ENCODE measurements at regions not wholly inside any gene's neighbourhood (a gene's known extent, or its start where the extent isn't known, plus 50 kb on each side); places are given as distances from the start of the nearest gene placed in this dataset.

DNA sequence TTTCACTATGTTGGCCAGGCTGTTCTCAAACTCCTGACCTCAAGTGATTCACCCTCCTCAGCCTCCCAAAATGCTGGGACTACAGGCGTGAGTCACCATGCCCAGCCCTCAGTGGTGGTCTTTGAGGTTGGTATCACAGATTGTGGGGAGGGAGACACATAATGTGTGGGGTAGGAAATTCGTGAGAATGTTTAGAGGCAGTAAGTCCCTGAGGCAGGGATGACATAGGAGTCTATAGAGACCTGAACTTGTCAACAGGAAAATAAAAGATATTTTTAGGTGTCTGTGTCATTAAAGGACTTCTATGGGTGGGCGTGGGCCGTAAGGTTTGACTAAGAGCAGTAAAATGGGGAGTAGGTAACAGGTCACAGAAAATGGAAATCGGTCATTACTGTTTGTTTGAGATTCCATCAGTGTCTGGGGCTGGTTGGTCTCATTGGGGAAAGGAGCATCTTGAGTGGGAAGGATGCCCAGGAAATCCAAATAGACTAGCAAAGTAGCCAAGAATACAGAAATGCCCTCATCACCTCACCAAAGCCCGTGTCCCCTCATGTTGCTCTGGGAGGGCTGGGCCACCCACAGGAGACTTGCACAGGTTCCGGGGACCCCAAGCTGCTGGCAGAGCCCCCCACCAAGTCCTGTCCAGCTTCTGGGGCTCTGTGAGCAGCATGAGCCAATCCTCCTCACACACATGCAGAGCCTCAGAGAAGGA lies 63.6 kb upstream of the BCL2L14 start:
- TF ChIP-seq, protein P1, sequence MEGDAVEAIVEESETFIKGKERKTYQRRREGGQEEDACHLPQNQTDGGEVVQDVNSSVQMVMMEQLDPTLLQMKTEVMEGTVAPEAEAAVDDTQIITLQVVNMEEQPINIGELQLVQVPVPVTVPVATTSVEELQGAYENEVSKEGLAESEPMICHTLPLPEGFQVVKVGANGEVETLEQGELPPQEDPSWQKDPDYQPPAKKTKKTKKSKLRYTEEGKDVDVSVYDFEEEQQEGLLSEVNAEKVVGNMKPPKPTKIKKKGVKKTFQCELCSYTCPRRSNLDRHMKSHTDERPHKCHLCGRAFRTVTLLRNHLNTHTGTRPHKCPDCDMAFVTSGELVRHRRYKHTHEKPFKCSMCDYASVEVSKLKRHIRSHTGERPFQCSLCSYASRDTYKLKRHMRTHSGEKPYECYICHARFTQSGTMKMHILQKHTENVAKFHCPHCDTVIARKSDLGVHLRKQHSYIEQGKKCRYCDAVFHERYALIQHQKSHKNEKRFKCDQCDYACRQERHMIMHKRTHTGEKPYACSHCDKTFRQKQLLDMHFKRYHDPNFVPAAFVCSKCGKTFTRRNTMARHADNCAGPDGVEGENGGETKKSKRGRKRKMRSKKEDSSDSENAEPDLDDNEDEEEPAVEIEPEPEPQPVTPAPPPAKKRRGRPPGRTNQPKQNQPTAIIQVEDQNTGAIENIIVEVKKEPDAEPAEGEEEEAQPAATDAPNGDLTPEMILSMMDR (IDR thresholded peaks at IDR 0.05 in 2 of 3, conservative IDR thresholded peaks at IDR 0.05 in 1 of 3; ENCODE audit: control insufficient read depth in 2 of 3, extremely low read depth in 1 of 3, insufficient read depth in 1 of 3, low read depth in 3 of 3, low read length in 3 of 3), result no peak
- TF ChIP-seq FOXK2 (IDR thresholded peaks at IDR 0.05), result no peak
- no peak for TF ChIP-seq SREBF1 (IDR thresholded peaks at IDR 0.05; ENCODE audit: low read length)
- no peak for TF ChIP-seq POLR2A (IDR thresholded peaks at IDR 0.05; ENCODE audit: low read depth, low read length)
- TF ChIP-seq PRDM15 (CRISPR knock-in tag; IDR thresholded peaks at IDR 0.05), result no peak
- no peak for TF ChIP-seq YBX1 (IDR thresholded peaks at IDR 0.05)
- no peak for TF ChIP-seq CHD2 (IDR thresholded peaks at IDR 0.05; ENCODE audit: borderline replicate concordance, low read depth, low read length)
- no peak for TF ChIP-seq HDAC6 (IDR thresholded peaks at IDR 0.05; ENCODE audit: unreplicated experiment)
- TF ChIP-seq ZBTB33 (IDR thresholded peaks at IDR 0.05), result no peak
- no peak for TF ChIP-seq ZNF274 (IDR thresholded peaks at IDR 0.05; ENCODE audit: insufficient read depth, insufficient read length)

Measured in GM12878 (cell line).